Fibroblast of villous mesenchyme (primary cell): ENCODE measurements at regions not wholly inside any gene's neighbourhood (a gene's known extent, or its start where the extent isn't known, plus 50 kb on each side); places are given as distances from the start of the nearest gene placed in this dataset.

Experiments
- DNase-seq: peaks from one replicate; pipeline ENCODE4 v3.0.0-alpha.2; 2010; ENCODE audit warnings: low read depth
- H3K4me3 ChIP-seq: 2 replicates; pipeline ENCODE4 v1.5.1; 2011; ENCODE audit warnings: low read depth, mild to moderate bottlenecking, low read length
- CTCF ChIP-seq: IDR thresholded peaks from 2 replicates; pipeline ENCODE4 v1.5.1; 2012; ENCODE audit warnings: low read depth, mild to moderate bottlenecking, low read length; ENCODE audit not compliant: insufficient read depth

DNA sequence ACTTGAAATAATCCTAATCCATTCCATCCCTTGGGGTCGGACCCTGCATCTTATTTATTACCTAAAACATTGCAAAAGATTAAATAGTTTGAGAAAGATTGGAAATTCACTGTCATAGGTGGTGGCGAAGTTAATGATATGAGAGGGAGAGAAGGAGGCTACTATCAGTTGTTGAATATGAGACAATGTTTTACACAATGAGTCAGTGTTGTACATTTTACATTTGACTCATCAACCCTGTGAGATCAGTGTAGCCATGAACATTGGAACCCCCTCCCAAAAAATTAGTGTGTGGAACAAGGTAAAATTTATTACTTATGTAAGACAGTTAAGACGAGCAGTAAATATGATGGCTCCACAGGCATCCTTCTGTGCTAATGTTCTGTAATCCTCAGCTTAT lies 384.3 kb downstream of the MCTP2 start:
- no peak for DNase-seq
- H3K4me3 ChIP-seq: no peak overlapping the region
- no peak for TF ChIP-seq CTCF

DNA sequence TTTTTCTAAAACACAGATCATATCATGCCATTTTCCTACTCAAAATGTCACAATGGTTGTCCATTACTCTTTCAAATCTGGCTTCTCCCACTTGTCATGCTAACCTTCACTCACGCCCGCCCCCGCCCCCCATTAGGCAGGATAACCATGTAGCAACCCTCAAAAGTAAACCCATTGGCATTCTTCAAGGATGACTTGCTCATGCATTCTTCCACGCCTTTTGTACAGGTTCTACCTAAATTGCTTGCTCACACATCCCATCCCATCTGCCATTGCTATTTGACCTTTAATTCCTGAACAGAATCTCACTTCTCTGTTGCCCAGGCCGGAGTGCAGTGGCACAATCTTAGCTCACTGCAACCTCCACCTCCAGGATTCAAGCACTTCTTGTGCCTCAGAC lies 389.3 kb downstream of the MCTP2 start:
- TF ChIP-seq CTCF: no peak
- no peak for DNase-seq
- no peak overlapping the region for H3K4me3 ChIP-seq

GRCh38 chr15:94621736-94622135 lies 390.4 kb downstream of the MCTP2 start:
- no peak overlapping the region for H3K4me3 ChIP-seq
- DNase-seq: no peak
- no peak for TF ChIP-seq CTCF

DNA sequence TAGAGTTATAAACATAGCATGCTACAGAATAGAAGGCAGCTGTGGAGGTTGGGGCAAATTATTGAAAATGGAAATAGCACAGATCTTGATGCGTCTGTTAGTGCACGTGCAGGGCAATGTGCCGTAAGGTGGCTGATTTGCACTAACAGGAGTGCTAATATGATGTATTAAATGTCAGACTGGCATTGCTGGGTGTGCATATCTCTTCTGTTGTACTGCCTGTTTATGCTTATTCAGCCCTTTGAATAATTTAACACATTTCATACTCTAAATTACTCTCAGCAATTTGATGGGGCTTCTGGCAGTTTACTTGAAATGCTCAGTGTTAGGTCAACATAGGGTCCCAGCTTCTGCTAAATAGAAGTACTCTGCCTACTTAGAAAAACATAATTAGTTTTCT lies 395.6 kb downstream of the MCTP2 start:
- H3K4me3 ChIP-seq: no peak overlapping the region
- TF ChIP-seq CTCF: no peak
- no peak for DNase-seq

DNA sequence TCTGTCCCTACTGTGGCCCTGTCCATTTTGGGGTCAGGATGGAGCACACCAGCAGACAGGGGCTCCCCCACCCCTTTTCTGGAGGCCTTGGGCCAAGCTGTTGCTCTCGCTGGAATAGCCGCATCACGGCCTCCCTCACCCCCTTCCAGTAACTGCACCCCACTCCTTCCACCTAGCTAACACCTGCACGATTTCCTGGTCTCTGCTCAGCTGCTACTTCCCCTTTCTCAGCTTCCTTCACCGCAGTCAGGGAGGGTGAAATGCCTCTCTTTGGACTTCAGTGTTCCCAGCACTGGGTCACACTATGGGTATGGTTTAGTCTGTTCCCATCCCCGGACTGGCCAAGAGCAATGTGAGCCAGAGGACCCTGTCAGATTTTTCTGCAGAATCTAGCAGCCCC lies 400.2 kb downstream of the MCTP2 start:
- no peak for TF ChIP-seq CTCF
- no peak for DNase-seq
- no peak overlapping the region for H3K4me3 ChIP-seq

GRCh38 chr15:94638183-94638582 lies 406.8 kb downstream of the MCTP2 start:
- no peak overlapping the region for H3K4me3 ChIP-seq
- no peak for TF ChIP-seq CTCF
- DNase-seq: no peak

DNA sequence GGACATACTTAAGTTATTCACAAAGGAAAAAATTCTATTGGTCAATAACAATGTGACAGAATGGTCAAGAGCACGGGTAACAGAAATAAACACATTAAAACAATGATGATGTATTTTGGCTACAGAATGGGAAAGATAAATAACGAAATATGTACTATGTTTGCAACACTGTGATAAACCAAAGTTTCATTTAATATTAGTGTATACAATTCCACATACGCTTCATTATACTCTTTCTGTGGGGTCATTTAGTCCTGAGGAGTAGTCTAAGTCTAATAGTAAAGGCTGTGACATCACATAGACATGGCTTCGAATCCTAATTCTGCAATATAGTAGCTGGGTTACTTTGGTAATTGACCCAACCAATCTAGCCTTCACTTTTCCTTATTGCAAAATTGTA lies 408.3 kb downstream of the MCTP2 start:
- DNase-seq: no peak
- no peak overlapping the region for H3K4me3 ChIP-seq
- no peak for TF ChIP-seq CTCF
